Superior temporal gyrus (tissue), 1 donor: ENCODE measurements at regions not wholly inside any gene's neighbourhood (a gene's known extent, or its start where the extent isn't known, plus 50 kb on each side); places are given as distances from the start of the nearest gene placed in this dataset.

Experiments
- DNase-seq: peaks from one replicate; pipeline ENCODE4 v3.0.0-alpha.2; 2016; ENCODE audit errors: extremely low spot score

DNA sequence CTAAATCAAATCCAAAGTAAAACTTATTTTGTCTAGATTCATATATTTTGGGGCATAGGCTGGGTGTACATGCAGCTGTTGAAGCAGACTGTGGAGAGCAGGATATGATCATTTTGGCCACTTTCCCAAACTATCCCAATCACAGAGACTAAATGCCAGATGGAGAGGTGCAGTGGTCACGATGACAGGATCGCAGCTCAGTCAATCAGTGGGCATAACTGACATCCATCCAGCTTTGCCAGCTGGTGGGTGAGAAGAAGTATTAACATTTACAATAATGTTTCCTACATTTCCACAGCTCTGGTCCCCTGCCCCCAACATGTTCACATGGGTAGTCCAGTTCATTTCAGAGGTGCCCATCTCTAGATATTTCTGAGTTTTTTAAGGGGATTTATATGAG is 255.5 kb upstream of the SESN3 start:
- DNase-seq = no peak

DNA sequence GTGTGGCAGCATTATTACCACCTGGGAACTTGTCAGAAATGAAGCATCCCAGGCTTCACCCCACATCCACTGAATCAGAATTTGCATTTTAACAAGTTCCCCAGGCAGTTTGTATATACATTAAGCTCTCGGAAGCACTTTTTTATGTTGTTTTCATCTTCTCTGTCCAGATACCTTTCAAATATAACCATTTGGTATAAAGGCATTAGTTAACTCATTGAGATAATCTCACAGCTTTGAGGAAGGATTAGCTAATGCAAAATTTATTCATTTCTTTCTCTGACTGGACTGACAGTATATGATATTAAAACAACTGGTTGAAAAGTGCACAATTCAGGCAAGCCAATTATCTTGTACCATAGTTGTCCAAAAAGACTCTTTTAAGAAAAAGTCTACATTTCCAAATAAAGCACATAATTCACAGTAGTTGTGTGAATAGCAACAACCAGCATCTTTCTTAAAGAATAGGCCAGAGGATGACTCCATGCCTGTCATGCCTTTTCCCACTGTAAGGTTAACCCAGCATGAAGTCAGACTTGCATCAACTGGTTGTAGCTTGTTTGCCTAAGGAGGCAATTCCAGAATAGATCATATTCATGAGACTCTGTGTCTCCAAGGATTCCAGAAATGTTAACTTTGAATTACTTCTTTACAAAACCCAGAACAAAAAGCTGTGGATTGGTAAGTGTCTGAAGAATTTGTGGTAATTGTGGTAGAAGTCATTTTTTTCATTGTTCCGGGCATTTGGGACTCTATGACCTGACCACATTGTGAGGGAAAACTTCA is 254.3 kb upstream of the SESN3 start:
- no peak for DNase-seq

DNA sequence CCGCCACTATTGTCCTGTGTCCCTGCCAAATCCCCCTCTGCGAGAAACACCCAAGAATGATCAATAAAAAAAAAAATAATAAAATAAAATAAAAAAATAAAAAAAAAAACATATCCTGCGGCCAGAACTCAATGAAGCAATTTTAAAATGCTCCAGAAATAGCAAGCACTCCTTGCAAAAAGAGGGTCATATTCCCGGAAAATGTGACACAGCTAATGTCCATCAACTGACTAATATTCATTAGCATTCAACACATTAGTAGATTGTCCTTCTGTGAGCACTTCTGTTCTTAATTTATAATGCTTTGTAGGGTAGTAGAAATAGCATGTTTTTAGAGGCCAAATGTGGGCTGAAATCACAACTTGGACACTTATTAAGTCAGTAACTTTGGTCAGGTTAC is 252.3 kb upstream of the SESN3 start:
- DNase-seq = no peak

DNA sequence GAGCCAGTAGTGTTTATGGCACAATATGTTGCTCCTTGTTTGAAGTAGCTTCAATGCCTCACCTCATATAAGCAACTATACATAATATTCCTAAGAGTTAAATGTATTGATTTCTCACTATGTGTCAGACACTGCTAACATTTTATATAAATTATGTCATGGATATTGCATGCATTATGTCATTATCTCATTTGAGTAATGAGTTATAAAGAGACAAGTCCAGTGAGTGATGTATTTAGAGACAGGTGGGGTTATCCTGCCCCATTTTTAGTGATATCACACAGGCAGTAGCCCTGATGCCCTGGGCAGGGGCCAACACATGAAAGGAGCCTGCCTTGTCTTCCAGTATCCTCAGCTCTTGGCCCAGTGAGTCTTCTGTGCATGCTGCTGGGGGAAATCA is 247.0 kb upstream of the SESN3 start:
- DNase-seq = no peak

DNA sequence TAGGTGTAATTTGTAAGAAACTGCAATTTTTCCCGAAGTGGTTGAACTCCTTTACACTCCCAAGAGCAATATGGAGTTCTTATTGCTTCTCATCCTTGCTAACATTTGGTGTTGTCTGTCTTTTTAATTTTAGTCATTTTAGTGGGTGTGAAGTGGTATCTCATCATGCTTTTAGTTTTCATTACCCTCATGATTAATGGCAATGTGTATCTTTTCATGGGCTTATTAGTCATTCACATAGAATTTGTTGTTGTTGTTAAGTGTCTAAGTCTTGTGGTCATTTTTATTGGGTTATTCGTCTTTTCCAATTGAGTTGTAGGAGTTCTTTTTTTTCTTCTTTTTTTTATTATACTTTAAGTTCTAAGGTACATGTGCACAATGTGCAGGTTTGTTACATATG is 238.3 kb upstream of the SESN3 start:
- DNase-seq = no peak

DNA sequence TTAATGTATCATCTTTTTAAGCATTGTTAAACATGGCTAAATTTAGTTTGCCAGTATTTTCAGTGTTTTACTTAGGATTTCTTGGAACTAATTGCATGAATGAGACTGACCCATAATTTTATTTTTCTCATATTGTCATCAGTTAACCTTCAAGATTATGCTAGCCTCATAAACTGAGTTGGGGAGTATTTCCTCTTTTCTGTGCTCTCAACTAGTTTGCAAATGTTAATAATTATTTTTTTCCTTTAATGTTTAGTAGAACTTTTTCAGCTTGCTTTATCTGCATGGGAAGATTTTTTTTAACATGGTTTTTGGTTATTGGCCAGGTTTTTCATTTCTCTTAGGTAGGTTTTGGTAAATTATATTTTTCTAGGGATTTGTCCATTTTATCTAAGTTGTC is 235.4 kb upstream of the SESN3 start:
- DNase-seq = no peak

DNA sequence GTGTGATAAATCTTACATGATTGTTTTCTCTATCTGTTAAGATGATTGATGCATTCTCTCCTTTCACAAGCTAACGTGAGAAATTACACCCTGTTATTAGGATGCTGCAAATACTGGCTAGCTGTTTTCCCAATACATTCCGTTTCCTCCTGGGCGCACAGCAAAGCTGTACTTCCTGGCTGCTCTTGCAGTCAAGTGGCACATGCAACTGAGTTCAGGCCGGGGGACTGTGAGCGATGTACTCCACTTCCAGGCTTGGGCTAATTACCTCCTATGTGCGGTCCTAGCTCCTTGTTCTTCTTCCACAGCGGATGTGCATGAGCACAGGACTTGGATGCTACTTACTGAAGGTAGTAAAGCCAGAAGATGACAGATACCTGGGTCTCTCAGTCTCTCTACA is 234.9 kb upstream of the SESN3 start:
- no peak for DNase-seq

DNA sequence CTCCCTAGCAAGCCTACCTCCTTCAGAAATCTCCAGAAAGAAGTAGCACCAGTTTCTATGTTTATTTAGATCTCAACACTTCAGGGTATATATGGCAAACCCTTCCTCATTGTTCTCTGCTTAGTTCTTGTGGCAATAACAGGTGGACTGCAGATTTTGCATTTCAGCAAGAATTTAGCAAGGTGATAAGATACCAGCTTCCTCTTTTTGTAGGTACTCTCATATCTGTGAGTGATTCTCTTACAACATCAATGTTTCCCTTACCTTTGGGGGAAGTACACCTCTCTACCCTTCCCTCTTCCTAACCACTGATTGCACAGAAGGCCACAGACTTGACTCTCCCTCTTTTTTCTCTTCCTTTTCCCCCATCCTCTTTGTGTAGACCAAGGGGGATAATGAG is 230.9 kb upstream of the SESN3 start:
- no peak for DNase-seq

DNA sequence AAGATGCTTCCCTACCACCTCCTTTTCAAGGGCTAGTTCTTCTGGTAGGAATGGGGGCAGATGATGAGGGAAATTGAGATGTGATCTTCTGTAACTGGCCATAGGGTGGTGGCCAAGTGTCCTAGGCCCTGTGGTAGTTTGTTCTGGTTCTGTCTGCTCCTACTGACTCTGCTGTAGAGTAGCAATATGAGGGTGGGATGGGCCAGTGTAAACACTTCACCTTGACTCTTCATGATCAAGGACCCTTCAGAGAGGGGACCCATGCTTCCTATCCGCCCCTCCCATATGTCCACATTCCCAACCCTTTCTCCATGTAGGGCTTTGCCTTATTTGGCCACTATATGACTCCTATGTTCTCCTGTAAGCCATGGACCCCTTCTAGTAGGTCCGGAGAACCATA is 230.3 kb upstream of the SESN3 start:
- DNase-seq = no peak

DNA sequence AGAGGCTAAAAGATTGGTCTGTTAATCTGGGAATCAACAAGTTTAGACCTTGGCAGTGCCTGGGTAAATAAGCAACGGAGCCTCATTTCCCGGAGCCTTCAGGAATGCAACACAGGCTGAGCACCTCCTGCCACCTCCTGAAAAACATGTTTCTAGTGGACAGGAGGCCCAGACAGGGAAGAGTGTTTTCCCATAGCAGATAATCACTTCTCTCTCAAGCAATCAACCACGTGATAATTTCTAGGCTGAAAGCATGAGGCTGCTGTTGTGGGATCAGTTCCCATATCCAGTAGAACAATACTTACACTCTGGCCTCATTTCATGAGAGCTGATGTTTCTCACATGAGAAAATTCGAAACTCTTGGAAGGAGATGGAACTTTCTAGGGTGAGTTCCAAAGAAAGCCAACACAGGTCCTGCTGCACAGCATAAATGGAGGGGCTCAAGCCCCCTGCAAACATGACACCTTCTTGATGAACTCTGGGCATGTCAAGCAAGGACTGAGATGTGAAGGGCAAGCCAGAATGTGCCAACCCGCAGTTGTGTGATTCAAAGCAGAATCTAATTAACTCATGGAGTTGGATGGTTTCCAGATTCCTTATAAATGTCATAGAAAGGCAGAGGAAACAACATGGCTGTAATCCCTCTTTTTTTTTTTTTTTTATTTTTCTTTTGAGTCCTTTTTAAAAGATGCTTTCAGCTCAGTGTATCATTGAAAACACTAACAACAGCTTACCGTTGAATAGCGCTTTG is 228.5 kb upstream of the SESN3 start:
- DNase-seq = peak; percentile 24

DNA sequence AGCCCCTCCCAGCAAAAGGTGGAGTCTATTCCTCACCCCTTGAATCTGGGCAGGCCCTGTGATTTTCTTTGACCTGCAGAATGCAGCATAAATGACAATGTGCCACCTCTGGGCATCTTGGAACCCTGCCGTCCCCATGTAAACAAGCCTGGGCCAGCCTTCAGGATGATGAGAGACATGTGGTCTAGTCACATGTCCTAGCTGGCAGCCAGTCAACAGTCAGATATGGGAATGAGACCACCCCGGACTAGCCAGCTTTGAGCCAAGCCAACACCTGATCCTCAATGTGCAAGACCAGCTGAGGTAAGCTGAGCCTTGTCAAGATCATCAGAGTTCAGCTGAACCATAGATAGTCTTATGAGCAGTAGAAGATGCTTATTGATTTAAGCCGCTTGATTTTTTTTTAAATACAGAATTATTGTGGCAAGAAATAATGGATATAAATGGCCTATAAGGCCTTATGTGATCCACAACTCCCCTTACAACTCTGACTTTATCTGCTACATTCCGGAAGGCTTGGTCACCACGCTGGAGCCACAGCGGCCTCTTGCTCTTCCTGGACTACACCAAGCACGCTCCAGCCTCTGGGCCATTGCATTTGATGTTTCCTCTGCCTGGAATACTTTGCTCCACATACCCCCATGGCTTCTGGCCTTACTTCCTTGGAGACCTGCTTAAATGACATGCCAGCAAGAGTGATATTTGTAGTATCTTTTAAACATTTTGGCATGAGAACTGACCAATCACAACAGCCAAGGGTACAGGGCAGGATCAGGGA is 225.9 kb upstream of the SESN3 start:
- DNase-seq = no peak

DNA sequence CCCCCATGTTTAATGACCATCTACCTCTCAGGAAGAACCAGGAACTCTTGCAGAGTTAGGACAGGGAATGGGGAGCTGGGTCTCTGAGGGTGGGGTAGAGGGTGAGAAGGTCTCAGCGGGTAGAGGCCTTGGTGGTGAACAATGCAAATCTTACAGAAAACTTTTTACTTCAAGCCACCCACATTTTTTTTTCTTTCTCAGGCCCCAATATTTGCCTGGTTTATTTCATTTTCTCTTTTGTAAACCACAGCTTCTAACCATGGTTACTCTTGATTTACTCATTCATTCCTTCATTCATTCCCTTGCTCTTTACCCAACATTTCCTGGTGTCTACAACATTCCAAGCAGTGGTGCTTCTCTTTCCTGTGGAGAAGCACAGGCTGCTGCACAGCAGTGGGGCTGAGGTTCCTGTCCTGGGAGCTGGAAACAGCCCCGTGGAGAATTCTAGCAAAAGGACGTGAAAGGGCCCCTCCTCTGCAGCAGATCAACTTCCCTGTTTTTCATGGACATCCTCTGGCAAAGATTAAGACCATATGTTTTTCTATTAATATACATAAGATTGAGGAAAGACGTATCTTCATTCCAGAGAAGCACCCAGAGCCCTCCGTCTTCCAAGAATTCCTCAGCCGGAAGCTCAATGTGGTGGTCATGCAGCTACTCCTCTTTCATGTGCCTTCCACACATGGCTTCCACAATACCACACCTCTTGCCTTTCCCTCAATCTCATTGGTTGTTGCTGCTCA is 224.4 kb upstream of the SESN3 start:
- no peak for DNase-seq

DNA sequence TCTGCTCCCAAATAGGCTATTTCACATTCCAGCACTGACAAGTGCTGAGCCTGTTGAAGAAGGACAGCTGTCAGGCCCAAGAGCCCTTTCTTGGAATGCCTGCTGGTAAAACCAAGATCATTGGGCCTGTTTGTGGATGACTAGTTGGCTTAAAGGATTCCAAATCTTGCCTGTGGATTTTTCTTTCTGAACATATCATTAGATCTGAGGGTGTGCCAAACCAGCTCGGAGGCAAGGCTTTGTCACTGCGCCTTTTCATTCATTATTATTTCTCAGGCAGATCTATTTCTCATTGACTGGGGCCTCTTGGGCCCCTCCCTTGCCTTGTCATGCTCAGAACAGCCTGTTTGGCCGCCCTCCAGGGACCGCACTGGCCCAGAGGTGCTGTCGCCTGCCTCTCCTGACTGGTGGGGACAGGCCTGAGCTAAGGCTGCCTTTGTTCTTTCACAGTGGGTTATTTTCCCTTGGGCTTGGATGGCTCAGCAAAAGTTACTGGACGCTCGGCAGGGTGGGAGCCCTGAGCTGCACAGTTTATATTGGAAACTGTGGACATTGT is 222.7 kb upstream of the SESN3 start:
- DNase-seq = peak; percentile 70

DNA sequence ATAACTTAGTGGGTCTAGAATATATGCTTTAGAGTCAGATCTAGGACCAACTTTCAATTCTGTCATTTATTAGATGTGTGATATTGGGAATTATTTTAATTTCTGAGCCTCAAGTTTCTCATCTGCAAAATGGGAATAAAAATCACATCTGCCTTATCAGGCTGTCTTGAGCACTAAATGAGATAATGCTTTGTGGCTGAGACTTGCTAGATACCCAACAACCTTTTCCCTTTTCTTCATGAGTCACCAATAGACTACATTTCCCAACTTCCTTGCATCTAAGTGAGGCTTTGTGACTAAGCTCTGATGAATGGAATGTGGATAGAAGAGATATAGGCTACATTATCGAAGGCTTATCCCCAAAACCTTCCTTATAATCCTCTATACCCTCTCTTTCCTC is 220.7 kb upstream of the SESN3 start:
- DNase-seq = no peak

DNA sequence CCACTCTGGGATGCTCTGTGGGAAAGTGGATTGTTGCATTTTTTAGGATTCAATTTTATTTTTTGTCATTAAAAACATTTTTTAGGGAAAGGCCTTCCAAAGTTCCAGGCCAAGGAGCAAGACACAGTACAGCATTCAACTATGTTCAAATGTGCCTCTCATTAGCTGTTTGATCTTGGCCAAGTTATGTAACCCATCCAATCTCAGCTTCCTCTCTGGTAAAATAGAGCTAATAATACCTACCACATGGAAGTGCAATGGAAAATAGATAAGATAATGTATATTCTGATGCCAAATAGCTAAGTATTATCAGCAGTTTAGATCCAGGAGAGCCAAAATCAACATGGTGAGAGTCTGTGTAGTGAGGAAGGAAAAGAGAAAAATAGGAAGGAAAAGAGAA is 220.3 kb upstream of the SESN3 start:
- no peak for DNase-seq

DNA sequence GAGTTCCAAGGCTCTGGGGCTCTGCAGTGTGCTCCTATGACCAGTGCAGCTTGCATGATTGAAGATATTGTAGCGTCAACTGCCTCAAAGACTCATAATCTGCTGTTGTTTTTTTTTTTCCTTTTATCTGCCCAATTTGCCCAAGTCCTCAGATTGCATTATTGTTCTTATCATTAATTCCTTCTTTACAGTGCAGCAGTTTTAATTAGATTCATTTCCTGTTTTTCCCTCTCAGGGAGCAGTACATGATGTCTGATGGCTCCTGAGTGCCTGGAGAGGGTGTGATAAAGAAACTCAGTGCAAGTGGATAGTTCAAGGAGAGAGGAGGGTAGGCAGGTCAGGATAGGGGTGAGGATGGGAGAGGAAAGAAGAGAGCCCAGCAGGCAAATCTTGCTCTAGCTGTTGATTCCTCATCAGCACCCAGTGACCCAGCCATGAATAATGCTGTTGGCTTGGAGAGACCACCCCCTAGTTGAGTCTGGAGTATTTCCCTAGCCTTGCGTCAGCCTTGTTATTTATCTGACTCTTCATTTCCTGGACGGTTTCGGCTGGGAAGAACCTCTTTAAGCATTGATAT is 219.6 kb upstream of the SESN3 start:
- DNase-seq = no peak

DNA sequence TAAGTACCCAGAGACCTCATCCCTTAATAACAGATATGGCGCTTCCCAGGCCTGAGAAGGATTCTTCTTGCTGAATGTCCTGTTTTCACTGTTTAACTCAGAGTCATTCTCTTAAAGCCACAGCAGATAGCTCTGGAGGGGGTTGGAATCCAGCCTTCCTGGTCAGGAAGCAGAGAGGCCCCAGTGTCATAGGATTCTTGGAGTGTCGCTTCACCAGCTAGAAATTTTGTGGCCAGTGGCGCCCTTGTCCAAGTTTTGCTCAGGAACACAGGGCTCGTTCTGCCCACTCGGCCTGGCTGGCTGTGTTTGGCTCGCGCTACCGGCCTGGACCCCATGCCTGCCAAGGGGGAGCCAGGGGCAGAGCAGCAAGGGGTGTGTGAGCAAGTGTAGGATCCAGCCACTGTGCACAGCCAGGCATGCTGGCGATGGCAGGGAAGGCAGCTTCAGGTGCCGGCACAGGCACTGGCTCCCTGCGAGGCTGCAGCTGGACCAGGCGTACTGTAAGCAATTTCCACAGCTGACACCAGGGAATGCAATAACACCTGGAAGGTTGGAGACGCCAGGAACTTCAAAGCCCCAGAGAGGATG is 214.8 kb upstream of the SESN3 start:
- no peak for DNase-seq

DNA sequence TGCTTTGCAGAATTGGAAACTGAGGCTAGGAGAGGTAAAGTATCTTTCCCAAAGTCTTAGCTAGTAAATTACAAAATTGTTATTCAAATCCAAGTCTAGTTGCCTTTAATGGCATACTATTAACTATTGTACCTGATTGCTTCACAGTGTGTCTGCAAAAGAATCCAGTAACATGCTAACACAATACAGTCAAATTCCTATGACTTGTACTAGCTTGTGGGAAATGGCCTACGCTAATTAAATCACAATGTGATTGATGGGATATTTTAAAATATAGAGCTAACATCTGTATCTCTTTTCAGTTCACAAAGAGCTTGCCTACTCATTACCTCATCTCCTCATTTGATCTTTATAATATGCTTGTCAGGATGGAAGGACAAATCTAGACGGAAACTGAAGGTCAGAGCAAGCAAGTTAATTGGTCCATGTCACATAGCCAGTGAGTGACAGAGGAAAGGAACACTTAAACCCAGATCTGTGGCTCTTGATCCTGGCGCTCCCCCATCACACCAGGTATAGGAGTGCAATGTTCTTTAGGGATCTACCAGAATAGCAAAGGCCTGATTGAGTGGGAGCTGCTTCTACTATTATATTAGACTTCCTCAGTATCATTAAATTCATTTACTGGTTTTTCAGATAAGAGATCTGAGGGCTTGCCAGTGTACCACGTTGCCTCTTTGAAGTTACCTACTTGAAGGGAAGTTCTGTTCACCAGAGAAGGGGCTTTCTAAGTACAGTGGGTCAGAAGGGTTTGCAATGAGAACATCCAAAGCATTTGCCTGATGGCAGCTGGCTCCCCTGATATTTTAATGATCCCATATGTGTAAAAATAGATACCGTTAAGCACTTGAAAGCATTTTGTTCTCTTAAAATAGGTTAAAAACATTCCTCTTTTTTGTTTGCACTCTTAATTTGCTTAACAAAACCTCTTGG is 213.6 kb upstream of the SESN3 start:
- no peak for DNase-seq

DNA sequence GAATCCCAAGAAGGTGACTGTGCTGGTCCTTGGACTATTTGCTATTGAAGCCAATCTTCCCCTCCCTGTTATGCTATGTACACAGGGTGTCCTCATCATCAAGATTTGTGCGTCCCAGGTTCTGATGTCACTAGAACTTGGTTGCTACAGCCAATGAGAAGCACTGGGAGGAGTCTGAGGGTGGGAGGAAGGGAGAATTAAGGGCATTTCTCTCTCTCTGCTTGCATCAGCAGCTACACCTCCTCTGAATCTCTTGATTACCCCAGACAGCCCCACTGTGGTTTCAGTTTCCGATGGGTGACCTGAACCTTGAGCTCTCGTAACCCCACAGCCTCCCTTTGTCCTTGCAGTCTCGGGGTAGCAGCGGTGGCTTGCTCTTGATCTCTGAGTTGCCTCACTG is 212.4 kb upstream of the SESN3 start:
- DNase-seq = no peak

DNA sequence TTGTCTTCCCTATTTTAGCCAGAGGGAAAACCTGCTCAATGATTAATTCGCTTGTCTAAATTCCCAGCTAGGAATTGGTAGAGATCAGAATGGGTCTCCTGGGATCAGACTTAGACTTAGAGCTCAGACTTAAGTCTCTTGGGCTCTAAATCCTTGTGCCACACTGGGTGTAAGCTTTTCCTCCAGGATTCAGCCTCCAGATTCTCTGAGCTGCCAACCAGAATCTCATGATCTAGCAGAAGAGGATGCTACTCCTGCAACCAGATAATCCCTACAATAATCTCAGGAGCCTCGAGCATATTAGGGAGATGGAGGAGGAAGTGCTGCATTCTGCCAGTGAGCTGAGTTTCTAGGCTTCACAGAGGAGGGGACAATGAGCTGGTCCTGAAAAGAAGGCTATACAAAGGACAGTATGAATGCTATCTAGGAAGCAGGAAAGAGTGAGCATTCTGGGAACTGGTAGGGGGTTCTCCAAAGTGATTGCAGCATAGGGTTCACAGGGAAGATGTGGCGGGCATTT is 211.6 kb upstream of the SESN3 start:
- DNase-seq = no peak
